ENCODE measurements at regions not wholly inside any gene's neighbourhood (a gene's known extent, or its start where the extent isn't known, plus 50 kb on each side); places are given as distances from the start of the nearest gene placed in this dataset.
"Not testable (repeated sequence)": the region's sequence is repeated elsewhere in the genome, so short reads cannot be mapped to it uniquely, and the experiment has no call there.

DNA sequence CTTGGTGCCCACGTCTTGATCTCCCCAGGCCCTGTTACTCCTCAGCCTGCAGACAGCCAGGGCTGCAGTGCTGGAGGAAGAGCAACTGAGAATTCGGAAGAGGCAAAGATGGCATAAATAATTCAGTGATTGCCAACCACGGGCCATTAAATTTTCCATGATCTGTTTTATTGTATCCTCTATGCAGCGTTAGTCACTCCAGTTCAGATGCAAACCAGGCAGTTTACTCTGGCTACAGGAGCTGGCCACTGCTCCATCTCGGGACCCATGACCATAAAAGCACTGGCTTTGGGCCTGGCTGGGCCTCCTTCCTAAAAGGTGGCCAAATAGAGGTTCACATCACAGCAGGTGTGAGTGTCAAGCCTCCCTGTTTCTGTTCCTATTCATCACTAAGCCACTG, 137.6 kb upstream of the TLE3 start:
- intact Hi-C loops (cut with micrococcal nuclease; ENCODE audit: unreplicated experiment) = no loop called here
- Histone ChIP-seq H4K20me1 (ENCODE audit: insufficient read depth, low read length) (no peaks in the 10 kb centered on the region), H3K9me3 (ENCODE audit: low read length) (peaks cover 10% of the 10 kb centered on the region; the same call in 1 of the 2 replicates), H3K79me2 (ENCODE audit: insufficient read depth, low read depth, low read length) (no peaks in the 10 kb centered on the region), H3K4me3 (ENCODE audit: low read depth, low read length, poor library complexity, severe bottlenecking) (no peak overlapping the region), H3K27ac (ENCODE audit: low read depth, low read length, poor library complexity, severe bottlenecking) (no peak overlapping the region), H3K36me3 (ENCODE audit: insufficient read depth, low read length) (no peaks in the 10 kb centered on the region), H3K4me1 (ENCODE audit: insufficient read depth, low read length, poor library complexity, severe bottlenecking) (no peaks in the 10 kb centered on the region), H3K9me2 (ENCODE audit: insufficient read depth, low read length) (no peaks in the 10 kb centered on the region), H3K4me2 (ENCODE audit: low read length) (no peak overlapping the region), H2AFZ (ENCODE audit: low read length) (no peak overlapping the region)
- ChIA-PET POLR2A (no interaction called here), CTCF (ENCODE audit: unreplicated experiment) (no interaction called here)
- TF ChIP-seq EZH2phosphoT487 (IDR thresholded peaks at IDR 0.05; ENCODE audit: borderline replicate concordance, low read depth, low read length) = no peak
- TF ChIP-seq, protein P1, sequence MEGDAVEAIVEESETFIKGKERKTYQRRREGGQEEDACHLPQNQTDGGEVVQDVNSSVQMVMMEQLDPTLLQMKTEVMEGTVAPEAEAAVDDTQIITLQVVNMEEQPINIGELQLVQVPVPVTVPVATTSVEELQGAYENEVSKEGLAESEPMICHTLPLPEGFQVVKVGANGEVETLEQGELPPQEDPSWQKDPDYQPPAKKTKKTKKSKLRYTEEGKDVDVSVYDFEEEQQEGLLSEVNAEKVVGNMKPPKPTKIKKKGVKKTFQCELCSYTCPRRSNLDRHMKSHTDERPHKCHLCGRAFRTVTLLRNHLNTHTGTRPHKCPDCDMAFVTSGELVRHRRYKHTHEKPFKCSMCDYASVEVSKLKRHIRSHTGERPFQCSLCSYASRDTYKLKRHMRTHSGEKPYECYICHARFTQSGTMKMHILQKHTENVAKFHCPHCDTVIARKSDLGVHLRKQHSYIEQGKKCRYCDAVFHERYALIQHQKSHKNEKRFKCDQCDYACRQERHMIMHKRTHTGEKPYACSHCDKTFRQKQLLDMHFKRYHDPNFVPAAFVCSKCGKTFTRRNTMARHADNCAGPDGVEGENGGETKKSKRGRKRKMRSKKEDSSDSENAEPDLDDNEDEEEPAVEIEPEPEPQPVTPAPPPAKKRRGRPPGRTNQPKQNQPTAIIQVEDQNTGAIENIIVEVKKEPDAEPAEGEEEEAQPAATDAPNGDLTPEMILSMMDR (conservative IDR thresholded peaks at IDR 0.05; ENCODE audit: low read length) = no peak
- no peak for DNase-seq (ENCODE audit: low spot score)
- BruUV-seq (replicated peaks) = no TSS peak

DNA sequence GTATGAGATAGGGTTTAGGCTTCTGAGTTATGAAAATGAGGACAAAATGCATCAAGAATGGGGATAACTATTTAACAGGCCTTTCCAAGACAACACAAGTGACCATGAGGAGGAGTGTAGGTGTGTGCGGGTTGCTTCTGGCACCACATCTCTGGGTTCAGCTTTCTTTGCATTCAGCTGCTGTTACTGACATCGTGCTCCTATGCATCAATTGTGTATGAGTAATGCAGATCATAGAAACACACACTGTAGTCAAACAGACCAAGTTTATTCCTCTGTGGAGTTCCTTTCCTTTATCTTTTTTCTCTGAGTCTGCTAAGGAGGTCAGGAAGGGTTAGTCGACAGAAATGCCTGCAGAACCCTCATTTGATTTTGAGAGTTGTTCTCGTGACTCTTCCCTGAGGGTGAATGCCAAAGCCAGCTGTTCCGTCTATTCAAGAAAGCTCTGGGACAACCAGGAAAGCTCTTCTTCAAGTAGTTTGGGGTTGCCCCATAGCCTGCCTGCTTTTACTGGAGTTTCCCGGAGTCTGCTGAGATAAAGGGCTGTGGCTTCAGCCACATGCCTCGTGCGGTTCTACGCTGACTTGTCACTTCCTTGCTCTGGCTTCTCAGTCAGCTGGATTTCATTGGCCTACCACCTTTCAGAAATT, 136.7 kb upstream of the TLE3 start:
- no peaks in the 10 kb centered on the region for H3K36me3 ChIP-seq (ENCODE audit: insufficient read depth, low read length)
- H3K4me2 ChIP-seq (ENCODE audit: low read length) = no peak overlapping the region
- ChIA-PET CTCF (ENCODE audit: unreplicated experiment) (no interaction called here), POLR2A (no interaction called here)
- H4K20me1 ChIP-seq (ENCODE audit: insufficient read depth, low read length) = no peaks in the 10 kb centered on the region
- TF ChIP-seq, protein P1 (conservative IDR thresholded peaks at IDR 0.05; ENCODE audit: low read length) = no peak
- TF ChIP-seq EZH2phosphoT487 (IDR thresholded peaks at IDR 0.05; ENCODE audit: borderline replicate concordance, low read depth, low read length) = no peak
- H3K4me1 ChIP-seq (ENCODE audit: insufficient read depth, low read length, poor library complexity, severe bottlenecking) = no peaks in the 10 kb centered on the region
- peaks cover 10% of the 10 kb centered on the region; the same call in 1 of the 2 replicates for H3K9me3 ChIP-seq (ENCODE audit: low read length)
- no peak overlapping the region for H2AFZ ChIP-seq (ENCODE audit: low read length)
- no peak for DNase-seq (ENCODE audit: low spot score)
- no peak overlapping the region for H3K4me3 ChIP-seq (ENCODE audit: low read depth, low read length, poor library complexity, severe bottlenecking)
- no peak overlapping the region for H3K27ac ChIP-seq (ENCODE audit: low read depth, low read length, poor library complexity, severe bottlenecking)
- no peaks in the 10 kb centered on the region for H3K79me2 ChIP-seq (ENCODE audit: insufficient read depth, low read depth, low read length)
- H3K9me2 ChIP-seq (ENCODE audit: insufficient read depth, low read length) = no peaks in the 10 kb centered on the region
- no TSS peak for BruUV-seq (replicated peaks)
- intact Hi-C loops (cut with micrococcal nuclease; ENCODE audit: unreplicated experiment) = no loop called here

GRCh38 chr15:70231484-70231883, 133.8 kb upstream of the TLE3 start:
- TF ChIP-seq EZH2phosphoT487 (IDR thresholded peaks at IDR 0.05; ENCODE audit: borderline replicate concordance, low read depth, low read length) = no peak
- TF ChIP-seq, protein P1 (conservative IDR thresholded peaks at IDR 0.05; ENCODE audit: low read length) = no peak
- Histone ChIP-seq H3K4me3 (ENCODE audit: low read depth, low read length, poor library complexity, severe bottlenecking) (no peak overlapping the region), H3K4me2 (ENCODE audit: low read length) (no peak overlapping the region), H3K4me1 (ENCODE audit: insufficient read depth, low read length, poor library complexity, severe bottlenecking) (no peaks in the 10 kb centered on the region), H2AFZ (ENCODE audit: low read length) (no peak overlapping the region), H4K20me1 (ENCODE audit: insufficient read depth, low read length) (no peaks in the 10 kb centered on the region), H3K9me2 (ENCODE audit: insufficient read depth, low read length) (no peaks in the 10 kb centered on the region), H3K27ac (ENCODE audit: low read depth, low read length, poor library complexity, severe bottlenecking) (no peak overlapping the region), H3K36me3 (ENCODE audit: insufficient read depth, low read length) (no peaks in the 10 kb centered on the region), H3K79me2 (ENCODE audit: insufficient read depth, low read depth, low read length) (no peaks in the 10 kb centered on the region), H3K9me3 (ENCODE audit: low read length) (peaks cover 10% of the 10 kb centered on the region; the same call in 1 of the 2 replicates)
- no peak for DNase-seq (ENCODE audit: low spot score)
- CTCF ChIA-PET (ENCODE audit: unreplicated experiment) = no interaction called here
- intact Hi-C loops (cut with micrococcal nuclease; ENCODE audit: unreplicated experiment) = no loop called here
- BruUV-seq (replicated peaks) = no TSS peak
- POLR2A ChIA-PET = no interaction called here

DNA sequence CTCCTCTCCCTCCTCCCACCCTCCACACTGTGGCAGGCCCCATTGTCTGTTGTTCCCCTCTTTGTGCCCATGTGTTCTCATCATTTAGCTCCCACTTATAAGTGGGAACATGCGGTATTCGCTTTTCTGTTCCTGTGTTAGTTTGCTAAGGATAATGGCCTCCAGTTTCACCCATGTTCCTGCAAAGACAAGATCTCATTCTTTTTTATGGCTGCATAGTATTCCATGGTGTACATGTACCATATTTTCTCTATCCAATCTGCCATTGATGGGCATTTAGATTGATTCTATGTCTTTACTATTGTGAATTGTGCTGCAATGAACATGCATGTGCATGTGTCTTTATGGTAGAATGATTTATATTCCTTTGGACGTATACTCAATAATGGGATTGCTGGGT, 130.2 kb upstream of the TLE3 start:
- DNase-seq (ENCODE audit: low spot score); BruUV-seq (replicated peaks); H3K27ac ChIP-seq (ENCODE audit: low read depth, low read length, poor library complexity, severe bottlenecking); H3K4me1 ChIP-seq (ENCODE audit: insufficient read depth, low read length, poor library complexity, severe bottlenecking); H3K36me3 ChIP-seq (ENCODE audit: insufficient read depth, low read length); H3K9me2 ChIP-seq (ENCODE audit: insufficient read depth, low read length); H4K20me1 ChIP-seq (ENCODE audit: insufficient read depth, low read length); H3K4me3 ChIP-seq (ENCODE audit: low read depth, low read length, poor library complexity, severe bottlenecking); H3K79me2 ChIP-seq (ENCODE audit: insufficient read depth, low read depth, low read length); H2AFZ ChIP-seq (ENCODE audit: low read length); H3K4me2 ChIP-seq (ENCODE audit: low read length); CTCF ChIA-PET (ENCODE audit: unreplicated experiment); intact Hi-C loops (cut with micrococcal nuclease; ENCODE audit: unreplicated experiment); POLR2A ChIA-PET: not testable (repeated sequence)
- H3K9me3 ChIP-seq (ENCODE audit: low read length) = peaks cover 10% of the 10 kb centered on the region; the same call in 1 of the 2 replicates

Measured in OCI-LY7 (cell line).